ENCODE measurements at regions not wholly inside any gene's neighbourhood (a gene's known extent, or its start where the extent isn't known, plus 50 kb on each side); places are given as distances from the start of the nearest gene placed in this dataset.

DNA sequence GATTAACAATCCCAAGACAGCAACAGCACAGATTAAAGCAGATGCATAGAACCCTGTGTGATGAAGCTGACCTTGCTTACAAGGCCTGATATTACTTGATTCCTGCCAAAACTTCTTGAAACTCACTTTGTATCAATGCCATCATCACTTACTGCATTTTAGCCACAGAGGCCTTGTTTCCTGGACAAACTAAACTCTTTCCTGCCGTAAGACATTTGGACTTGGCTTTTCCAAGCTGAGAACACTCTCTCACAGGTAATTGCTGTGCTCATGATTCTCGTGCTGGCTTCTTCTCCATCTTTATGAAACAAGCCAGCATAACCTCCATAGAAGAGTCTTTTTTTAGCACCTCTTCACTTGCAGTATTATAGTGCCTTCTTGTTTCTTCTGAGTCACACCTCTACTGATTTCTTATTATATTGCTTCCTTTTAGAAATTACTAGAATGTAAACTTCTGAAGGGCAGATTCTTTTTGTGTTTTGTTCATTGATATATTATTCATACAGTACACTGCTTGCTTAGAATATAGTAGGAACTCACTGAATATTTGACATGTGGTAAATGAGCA, 456.5 kb upstream of the ZNF608 start:
- H3K9me3 ChIP-seq (ENCODE audit: low read length) = no peaks in the 10 kb centered on the region
- H3K79me2 ChIP-seq (ENCODE audit: insufficient read depth, low read length) = no peaks in the 10 kb centered on the region
- POLR2A ChIA-PET = no interaction called here
- H3K9ac ChIP-seq (ENCODE audit: insufficient read depth, low read depth, low read length) = no peak overlapping the region
- 29% methylated on average over 2 of the region's 2 CpGs for WGBS (ENCODE audit: low lambda C conversion rate)
- no peaks in the 10 kb centered on the region for H3K4me1 ChIP-seq (ENCODE audit: insufficient read depth, low read length)
- H3K27me3 ChIP-seq (ENCODE audit: control insufficient read depth in 1 of 2, insufficient read depth in 2 of 2, low read length in 2 of 2) = no peaks in the 10 kb centered on the region
- H3K4me3 ChIP-seq (replicated peaks in 1 of 3; ENCODE audit: insufficient read depth in 1 of 3, low read depth in 2 of 3, low read length in 3 of 3) = no peak overlapping the region
- no peak overlapping the region for H3K27ac ChIP-seq (ENCODE audit: extremely low read length, insufficient read depth, low read length)
- CTCF ChIA-PET (ENCODE audit: low intra/inter-chr PET ratio, low total read pairs) = no interaction called here
- in situ Hi-C loops (cut with HindIII; ENCODE audit: extremely low pct_ligation_motif_present, low pct_unique_long_range_greater_than_20kb) = no loop called here
- intact Hi-C loops (cut with micrococcal nuclease; ENCODE audit: unreplicated experiment) = no loop called here
- no peak overlapping the region for H2AFZ ChIP-seq (ENCODE audit: low read length)
- no TSS peak for BruUV-seq (replicated peaks)
- DNase-seq (ENCODE audit: low spot score) (no peak), FAIRE-seq (no peak), ATAC-seq (no peak)
- no peaks in the 10 kb centered on the region for H3K36me3 ChIP-seq (replicated peaks in 1 of 2; ENCODE audit: control insufficient read depth in 1 of 2, insufficient read depth in 2 of 2, low read length in 2 of 2)
- TF ChIP-seq ZNF672 (CRISPR knock-in tag; IDR thresholded peaks at IDR 0.05) (no peak), NBN (conservative IDR thresholded peaks at IDR 0.05) (no peak), ZXDC (CRISPR knock-in tag; IDR thresholded peaks at IDR 0.05) (no peak), ZNF10 (CRISPR knock-in tag; IDR thresholded peaks at IDR 0.05; ENCODE audit: borderline replicate concordance, low read depth) (no peak), MTF1 (CRISPR knock-in tag; IDR thresholded peaks at IDR 0.05) (no peak), PAWR (CRISPR knock-in tag; IDR thresholded peaks at IDR 0.05; ENCODE audit: borderline replicate concordance) (no peak), ZBTB37 (CRISPR knock-in tag; IDR thresholded peaks at IDR 0.05) (no peak), ZNF558 (CRISPR knock-in tag; IDR thresholded peaks at IDR 0.05; ENCODE audit: borderline replicate concordance) (no peak), ZNF138 (CRISPR knock-in tag; IDR thresholded peaks at IDR 0.05; ENCODE audit: low read depth) (no peak), MTF2 (CRISPR knock-in tag; IDR thresholded peaks at IDR 0.05; ENCODE audit: borderline replicate concordance) (no peak), ATF7 (IDR thresholded peaks at IDR 0.05) (no peak), ATF7 (CRISPR knock-in tag; IDR thresholded peaks at IDR 0.05) (no peak), BHLHE40 (IDR thresholded peaks at IDR 0.05; ENCODE audit: low read length) (no peak), MTA1 (CRISPR knock-in tag; IDR thresholded peaks at IDR 0.05; ENCODE audit: borderline replicate concordance) (no peak)
- TF ChIP-seq, protein P1, sequence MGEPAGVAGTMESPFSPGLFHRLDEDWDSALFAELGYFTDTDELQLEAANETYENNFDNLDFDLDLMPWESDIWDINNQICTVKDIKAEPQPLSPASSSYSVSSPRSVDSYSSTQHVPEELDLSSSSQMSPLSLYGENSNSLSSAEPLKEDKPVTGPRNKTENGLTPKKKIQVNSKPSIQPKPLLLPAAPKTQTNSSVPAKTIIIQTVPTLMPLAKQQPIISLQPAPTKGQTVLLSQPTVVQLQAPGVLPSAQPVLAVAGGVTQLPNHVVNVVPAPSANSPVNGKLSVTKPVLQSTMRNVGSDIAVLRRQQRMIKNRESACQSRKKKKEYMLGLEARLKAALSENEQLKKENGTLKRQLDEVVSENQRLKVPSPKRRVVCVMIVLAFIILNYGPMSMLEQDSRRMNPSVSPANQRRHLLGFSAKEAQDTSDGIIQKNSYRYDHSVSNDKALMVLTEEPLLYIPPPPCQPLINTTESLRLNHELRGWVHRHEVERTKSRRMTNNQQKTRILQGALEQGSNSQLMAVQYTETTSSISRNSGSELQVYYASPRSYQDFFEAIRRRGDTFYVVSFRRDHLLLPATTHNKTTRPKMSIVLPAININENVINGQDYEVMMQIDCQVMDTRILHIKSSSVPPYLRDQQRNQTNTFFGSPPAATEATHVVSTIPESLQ (CRISPR knock-in tag; conservative IDR thresholded peaks at IDR 0.05) = no peak
- TF ChIP-seq, protein P2, sequence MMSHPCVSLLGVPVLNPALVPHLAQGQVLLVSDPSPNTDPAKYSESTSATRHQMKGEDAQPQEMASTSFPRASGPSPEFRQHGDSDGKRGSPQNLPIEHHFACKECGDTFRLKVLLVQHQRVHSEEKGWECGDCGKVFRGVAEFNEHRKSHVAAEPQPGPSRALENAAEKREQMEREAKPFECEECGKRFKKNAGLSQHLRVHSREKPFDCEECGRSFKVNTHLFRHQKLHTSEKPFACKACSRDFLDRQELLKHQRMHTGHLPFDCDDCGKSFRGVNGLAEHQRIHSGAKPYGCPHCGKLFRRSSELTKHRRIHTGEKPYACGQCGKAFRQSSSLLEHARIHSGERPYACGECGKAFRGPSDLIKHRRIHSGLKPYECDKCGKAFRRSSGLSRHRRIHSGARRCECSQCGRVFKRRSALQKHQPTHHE (CRISPR knock-in tag; IDR thresholded peaks at IDR 0.05; ENCODE audit: borderline replicate concordance) = no peak
- H4K20me1 ChIP-seq (ENCODE audit: insufficient read depth, low read length) = no peaks in the 10 kb centered on the region
- no peak overlapping the region for H3K4me2 ChIP-seq (ENCODE audit: low read depth, low read length)

Measured in HepG2 (cell line).